ENCODE measurements at regions not wholly inside any gene's neighbourhood (a gene's known extent, or its start where the extent isn't known, plus 50 kb on each side); places are given as distances from the start of the nearest gene placed in this dataset.

GRCh38 chr1:82597141-82597540 lies 796.4 kb downstream of the ADGRL2 start:
- TF ChIP-seq CTCF (IDR thresholded peaks at IDR 0.05) = no peak
- no peak for TF ChIP-seq POLR2A (IDR thresholded peaks at IDR 0.05)

All from right lobe of liver (tissue), 4 donors.